Stimulated activated CD4-positive, alpha-beta T cell treated with anti-CD3 and anti-CD28 coated beads, Interleukin-1b, Interleukin-23, amount 100 ng/mL, for 48 hours (primary cell): ENCODE measurements at regions not wholly inside any gene's neighbourhood (a gene's known extent, or its start where the extent isn't known, plus 50 kb on each side); places are given as distances from the start of the nearest gene placed in this dataset.
"Not testable (repeated sequence)": the region's sequence is repeated elsewhere in the genome, so short reads cannot be mapped to it uniquely, and the experiment has no call there.

ENCODE experiments used
- DNase-seq: peaks from one replicate; pipeline ENCODE4 v3.0.0-alpha.2; 2020

DNA sequence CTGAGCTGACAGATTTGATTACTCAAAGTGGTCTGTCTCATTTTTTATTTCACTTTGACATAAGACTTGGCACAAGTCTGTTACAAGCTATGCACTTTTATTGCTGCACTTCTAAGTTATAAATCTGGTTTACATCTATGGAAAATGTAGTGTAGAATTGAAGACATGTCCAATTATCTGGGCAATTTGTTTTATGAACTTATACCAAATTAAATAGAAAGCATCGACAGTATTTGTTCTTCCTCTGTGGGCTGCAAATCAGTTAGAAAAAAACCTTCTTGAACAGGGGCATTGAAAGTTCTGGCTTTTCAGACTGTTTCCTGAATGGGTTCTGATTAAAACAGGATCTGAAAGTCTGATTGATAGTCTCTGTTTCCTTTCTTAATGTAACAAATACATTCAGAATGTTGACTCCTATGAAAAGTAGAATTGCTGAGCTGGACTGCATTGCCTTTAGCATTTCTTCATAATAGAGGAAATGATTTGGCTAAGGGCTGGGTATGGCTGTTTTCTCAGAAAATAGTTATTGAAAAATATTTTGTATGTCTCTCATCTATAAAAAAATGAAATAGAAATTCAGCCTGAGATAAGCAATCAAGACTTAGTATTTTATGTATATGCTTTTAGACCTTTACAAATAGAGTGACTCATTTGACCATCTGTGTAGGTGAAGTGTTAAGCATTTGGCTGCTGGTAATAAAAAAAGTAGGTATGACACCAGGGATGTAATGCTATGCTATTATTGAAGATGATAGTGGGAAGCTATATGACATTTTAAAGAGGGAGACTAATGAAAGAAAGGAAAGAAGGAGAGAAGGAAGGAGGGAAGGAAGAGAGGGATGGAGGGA is 210.9 kb upstream of the SPRY2 start:
- no peak for DNase-seq

DNA sequence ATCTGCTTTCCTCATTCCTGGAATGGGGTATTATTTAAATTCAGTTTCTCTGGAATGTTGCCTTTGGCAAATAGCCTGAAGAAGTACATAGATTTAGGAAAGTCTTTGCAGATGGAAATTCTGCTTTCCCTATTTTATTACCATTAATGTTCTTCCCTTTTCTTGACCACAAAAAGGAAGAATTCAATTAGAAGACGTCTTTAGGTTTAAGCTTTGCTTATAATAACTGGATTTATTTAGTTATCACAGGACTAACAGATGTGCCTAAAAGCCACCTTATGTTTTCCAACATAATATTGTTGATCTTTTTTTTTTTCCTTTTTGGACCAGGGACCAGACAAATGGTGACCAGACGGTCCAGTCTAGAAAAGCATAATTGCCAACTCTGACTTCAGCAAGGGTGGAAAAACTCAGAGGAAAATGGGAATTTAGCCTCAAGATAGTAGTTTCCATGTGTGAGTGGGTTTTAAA is 210.1 kb upstream of the SPRY2 start:
- no peak for DNase-seq

DNA sequence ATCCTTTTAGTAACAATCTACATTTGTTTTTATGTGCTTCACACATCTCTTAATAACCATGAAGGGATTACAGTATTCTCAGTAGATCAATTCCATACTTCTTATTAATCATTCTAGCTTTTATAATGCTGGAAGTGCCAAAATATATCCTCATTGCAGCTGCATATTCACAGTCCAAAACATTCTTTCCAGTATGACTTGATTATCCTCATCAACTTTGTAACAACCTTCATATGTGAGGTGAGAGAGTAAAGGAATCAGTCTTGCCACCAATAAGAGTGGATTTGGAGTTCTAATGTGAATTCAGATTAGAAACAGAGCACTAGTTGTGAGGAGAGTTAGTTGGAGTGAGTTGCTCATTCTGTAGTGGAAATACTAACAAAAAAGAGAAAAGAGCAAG is 208.0 kb upstream of the SPRY2 start:
- DNase-seq, result no peak

DNA sequence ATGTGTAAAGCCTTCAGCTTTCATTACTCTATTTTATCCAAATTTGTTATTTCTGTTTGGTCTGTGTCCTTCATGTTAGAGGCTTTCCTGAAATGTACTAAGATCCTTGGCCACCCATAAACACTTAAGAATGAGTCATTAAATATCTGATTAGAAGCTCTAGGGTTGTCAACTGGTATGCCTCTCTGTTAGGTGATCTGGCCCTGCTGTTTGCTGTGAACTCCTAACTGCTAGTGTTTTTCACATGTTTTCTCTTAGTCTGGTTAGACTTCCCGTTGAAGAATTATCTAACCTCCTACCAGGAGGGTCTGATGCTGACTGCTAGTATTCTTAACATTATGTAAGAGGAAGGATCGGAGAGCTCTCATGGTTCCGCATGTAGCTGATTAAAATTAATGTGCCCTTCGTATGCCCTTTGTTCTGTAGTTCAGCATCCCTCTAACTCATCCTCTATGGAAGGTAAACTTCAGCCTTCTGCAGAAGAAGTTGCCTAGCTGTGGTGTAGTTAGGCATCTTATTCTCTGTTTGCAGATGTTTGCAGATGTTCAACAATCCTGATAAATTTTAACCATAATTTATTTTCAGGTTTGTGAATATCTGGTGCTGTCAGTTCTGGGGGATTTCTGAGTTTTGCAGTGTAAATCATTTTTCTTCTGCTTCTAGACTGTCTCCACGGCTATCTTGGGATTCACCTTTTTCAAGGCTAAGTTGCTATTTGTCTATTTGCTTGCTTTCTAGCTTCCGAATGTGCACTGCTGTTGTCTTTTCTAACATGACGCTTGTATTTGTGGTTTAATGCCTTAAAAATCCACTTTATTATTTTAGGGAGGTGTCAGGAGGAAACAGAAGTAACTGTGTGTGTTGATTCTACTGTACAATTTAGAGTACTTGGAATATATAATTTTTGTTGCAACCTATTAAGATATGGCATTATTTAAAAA is 207.2 kb upstream of the SPRY2 start:
- DNase-seq, result no peak

DNA sequence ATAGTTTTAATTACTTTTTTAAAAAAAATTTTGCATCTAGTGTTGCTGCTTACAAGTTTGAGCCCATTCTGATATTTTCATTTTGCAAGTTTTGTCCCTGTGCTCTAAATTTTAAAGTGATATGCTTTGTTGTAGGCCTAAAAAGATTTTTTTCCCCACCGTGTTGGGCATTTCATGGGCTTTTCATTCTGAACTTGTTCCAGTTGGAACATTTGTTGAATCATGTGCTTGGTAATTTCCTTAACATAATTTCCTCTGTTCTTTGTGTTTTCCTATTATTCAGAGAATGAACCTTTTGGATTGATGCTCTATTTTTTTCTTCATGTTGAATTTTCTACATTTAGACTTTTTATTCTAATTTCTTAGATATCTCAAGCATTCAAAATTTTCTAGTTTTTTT is 206.4 kb upstream of the SPRY2 start:
- DNase-seq, result no peak

DNA sequence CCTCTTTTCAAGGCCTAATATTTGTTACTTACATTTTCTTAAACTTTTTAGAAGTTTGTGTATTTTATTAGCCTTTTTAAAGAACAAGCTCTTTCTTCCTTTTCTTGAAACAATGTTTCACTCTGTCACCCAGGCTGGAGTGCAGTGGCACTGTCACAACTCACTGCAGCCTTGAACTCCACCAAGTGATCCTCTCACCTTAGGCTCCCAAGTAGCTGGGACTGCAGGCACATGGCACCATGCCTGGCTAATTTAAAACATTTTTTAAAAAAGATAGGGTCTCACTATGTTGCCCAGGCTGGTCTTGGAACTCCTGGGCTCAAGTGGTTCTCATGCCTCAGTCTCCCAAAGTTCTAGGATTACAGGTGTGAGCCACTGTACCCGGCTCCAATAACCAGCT is 192.2 kb upstream of the SPRY2 start:
- no peak for DNase-seq

DNA sequence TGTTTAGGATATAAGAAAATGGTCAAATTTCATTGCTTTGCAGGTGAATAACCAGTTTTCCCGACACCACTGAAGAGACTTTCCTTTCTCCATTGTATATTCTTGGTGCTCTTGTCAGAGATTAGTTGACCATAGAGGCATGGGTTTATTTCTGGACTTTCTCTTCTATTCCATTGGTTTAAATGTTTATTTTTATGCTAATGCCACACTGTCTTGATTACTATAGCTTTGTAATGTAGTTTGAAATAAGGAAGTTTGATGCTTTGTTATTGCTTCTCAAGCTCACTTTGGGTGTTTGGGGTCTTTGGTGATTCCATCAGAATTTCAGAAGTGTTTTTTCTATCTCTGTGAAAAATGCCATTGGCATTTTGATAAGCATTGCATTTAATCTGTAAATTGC is 190.0 kb upstream of the SPRY2 start:
- DNase-seq, result no peak

DNA sequence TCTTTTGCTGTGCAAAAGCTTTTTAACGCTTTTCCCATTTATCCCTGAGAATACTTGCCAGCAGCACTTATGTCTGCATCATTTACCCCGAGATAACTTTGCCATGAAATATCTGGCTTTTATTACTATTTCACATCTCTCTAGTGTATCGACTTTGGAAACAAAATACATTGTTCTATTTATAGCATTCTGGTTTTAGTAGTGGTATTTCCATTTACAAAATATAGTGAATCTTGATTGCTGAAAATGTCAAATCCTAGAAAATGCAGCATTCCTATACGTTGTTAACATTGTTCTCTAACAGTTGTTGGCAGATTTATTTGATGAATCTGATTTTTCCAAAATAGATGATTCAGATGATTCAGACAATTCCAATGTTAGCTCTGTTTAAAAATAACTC is 189.3 kb upstream of the SPRY2 start:
- DNase-seq, result no peak

DNA sequence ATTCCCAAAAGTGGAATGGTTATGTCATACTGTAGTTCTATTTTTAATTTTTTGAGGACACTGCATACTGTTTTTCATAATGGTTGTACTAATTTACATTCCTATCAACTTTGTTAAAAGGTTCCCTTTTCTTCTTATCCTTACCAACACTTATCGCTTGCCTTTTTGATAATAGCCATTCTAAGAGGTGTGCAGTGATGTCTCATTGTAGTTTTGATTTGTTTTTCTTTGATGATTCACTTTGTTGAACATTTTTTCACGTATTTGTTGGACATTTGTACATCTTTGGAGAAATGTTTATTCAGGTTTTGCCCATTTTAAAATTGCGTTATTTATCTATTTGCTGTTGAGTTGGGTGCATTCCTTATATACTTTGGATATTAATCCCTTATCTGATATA is 188.8 kb upstream of the SPRY2 start:
- DNase-seq, result no peak

DNA sequence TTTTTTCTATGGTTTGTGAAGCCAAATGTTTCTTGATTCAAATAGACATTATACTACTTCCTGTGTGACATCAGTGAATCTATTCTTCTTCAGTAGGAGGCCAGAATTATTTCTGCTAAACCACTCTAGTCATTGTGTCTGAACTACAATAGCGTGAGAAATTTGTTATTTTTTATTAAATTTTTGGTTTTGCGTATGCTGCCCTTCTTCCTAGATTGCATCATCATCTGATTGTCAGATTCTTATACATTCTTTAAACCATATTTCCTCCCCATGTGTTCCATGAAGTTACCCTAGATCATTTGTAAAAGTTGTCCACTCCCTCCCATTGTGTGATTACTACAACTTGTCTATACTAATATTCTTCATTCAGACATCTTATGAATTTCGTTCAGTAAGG is 187.8 kb upstream of the SPRY2 start:
- DNase-seq, result no peak

DNA sequence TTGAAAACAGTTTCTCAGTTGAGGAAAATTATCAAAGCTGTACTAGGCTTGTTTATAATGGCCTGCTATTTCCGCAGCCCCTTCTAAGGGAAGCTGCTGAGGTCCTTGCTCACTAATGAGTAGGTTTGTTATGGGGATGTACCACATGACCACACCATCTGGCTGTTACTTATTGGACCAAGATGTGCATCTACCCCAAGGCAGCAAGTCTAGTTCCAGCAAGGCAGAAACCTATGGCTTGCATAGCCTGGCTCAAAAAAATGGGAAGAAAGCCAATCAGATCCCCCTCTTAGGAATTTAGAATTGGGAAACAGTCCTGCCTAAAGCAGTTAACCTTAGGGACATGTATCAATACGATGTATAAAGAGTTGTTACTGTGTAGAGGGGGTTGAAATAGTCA is 186.5 kb upstream of the SPRY2 start:
- DNase-seq, result no peak

DNA sequence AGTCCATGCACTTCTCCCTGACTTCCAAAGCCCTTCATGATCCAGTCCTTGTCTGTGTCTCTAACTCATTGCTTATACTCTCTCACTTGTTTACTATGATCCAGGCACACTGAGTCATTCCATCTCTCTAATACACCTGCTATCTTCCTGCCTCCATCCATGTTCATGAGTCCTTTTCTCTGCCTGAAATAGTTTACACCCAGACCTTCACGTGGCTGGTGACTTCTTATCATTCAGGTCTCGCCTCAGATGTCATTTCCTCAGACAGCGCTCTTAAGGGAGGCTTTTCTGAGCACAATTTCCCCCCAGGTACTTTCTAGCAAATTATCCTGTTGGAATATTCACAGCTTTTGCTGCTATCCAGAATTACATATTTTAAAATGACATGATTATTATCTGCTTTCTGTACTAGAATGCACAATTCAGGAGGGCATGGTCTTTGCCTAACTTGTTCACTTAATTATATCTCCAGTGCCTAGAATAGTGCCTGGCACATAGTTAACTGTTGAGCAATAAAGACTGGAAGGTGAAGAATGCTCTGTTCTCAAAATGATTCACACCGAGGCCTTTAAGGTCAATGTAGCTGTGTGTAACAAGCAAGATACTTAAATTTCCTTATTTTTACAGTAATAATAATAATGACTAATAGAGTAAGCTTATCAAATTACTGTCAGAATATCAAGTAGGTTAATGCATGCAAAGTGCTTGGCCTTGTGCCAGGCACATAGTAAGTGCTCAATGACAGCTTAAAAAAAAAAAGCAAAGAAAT is 183.7 kb upstream of the SPRY2 start:
- no peak for DNase-seq

DNA sequence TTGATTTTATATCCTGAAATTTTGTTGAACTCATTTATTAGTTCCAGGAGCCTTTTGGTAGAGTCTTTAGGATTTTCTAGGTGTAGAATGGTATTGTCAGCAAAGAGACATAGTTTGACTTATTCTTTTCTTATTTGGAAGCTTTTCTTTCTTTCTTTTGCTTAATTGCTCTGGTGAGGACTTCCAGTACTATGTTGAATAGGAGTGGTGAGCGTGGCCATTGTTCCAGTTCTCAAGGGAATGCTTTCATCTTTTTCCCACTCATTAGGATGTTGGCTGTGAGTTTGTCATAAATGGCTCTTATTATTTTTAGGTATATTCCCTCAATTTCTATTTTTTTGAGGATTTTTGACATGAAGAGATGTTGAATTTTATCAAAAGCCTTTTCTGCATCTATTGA is 182.2 kb upstream of the SPRY2 start:
- DNase-seq, result no peak

DNA sequence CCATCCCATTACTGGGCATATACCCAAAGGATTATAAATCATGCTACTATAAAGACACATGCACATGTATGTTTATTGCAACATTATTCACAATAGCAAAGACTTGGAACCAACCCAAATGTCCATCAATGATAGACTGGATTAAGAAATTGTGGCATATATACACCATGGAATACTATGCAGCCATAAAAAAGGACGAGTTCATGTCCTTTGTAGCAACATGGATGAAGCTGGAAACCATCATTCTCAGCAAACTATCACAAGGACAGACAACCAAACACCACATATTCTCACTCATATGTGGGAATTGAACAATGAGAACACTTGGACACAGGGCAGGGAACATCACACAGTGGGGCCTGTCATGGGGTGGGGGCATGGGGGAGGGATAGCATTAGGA is 181.5 kb upstream of the SPRY2 start:
- not testable (repeated sequence) for DNase-seq

DNA sequence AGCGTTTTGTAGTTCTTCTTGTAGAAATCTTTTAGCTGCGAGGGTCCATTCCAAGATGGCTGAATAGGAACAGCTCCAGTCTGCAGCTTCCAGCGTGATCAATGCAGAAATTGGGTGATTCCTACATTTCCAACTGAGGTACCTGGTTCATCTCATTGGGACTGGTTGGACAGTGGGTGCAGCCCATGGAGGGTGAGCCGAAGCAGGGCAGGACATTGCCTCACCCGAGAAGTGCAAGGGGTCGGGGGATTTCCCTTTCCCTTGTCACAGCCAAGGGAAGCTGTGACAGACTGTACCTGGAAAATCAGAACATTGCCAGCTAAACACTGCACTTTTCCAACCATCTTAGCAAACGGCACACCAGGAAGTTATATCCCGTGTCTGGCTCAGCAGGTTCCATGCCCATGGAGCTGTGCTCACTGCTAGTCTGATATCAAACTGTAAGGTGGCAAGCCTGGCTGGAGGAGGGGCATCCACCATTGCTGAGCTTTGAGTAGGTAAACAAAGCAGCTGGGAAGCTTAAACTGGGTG is 176.0 kb upstream of the SPRY2 start:
- no peak for DNase-seq

DNA sequence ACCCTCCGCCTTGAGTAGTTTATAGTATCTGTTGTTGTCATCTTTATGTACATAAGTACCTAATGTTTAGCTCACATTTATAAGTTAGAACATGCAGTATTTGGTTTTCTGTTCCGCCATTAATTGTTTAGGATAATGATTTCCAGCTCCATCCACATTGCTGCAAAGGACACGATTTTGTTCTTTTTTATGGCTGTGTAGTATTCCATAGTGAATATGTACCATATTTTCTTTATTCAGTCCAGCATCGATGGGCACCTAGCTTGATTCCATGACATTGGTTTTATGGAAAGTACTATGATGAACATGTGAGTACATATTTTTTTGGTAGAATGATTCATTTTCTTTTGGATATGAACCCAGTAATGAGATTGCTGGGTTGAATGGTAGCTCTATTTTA is 174.4 kb upstream of the SPRY2 start:
- DNase-seq, result no peak

DNA sequence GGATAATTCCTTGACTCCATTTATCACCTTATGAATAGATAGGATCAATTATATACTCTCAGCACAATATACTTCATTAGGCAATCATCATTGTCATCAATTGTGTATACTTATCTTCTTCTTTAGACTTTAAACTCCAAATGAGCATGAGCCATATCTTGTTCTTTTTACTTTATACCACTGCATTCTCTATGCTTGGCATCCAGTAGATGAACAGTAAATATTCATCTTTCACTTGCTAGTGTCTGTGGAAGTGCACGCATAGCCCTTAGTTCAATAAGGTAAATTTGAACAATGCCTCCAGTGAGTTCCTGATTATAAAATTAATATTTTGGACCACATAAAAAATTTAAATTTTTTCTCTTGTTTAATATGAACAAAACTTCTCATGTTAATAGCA is 172.3 kb upstream of the SPRY2 start:
- no peak for DNase-seq

DNA sequence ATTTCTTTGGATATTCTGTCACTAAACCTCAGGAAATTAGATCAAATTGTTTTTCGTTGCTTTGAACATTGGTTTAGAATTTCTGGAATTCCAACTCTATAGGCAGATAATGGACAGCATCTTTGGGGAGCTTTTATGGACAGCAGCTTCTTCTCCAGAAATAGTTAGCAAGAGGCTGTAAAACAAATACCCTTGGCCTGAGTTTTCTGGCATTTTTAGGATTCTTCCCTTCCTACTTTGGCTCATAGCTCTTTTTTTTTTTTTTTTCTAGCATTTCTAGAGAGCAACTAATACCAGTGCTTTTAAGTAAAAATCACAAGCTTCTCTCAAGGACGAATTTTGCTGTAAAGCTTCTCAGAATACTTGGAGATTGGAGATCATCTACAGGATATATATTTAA is 169.8 kb upstream of the SPRY2 start:
- DNase-seq, result no peak

DNA sequence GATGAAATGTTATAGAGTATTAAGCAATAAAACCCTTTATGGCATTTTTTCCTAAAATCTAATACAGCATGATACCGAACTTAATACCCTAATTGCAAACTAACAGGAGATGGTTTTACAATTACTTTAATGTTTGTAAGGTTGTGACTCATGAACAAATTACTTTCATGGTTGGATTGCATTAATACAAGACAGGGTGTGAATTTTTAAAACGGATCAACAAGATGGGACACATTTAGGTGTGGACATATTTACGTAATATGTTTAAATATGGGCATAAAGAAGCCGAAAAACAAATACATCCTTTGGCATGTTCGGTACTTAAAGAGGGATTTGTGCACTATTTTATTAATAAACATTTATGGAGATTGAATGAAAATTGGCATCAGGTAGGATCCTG is 168.3 kb upstream of the SPRY2 start:
- DNase-seq, result no peak

DNA sequence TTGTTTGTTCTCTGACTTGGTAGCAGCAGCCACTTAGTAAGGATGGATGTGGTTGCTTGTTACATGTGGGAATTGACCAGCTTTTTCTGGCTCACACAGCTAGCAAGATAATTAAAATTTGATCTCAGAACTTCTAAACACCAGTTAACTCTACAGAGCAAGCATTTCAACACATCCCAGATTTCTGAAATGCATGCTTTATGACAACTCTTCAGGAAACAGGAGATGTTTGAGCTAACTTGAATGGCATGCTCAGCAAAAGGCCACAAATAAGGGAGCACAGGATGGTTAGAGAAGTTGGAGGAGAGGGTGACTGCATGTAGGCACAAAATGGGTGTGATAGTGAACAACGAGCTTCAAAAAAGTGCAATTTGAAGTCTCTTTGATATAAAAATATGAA is 167.1 kb upstream of the SPRY2 start:
- no peak for DNase-seq

DNA sequence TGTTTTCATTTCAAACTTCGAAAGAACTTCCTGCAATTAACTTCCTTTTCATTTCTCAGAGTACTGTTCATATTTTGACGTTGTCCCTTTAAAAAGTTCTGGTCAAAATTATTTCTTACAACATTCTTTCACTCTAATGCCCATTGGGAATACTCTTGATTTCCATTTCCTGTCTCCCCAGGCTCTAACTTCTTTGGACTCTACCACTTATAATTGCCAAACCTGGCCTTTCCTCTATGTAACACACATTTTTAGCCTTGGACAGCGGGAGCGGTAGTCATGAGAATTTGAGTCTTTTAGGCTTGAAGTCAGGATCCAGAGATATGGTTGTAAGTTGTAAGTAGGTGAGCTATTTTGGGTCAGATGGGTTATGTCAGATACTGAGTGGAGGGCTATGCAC is 163.5 kb upstream of the SPRY2 start:
- DNase-seq, result no peak

DNA sequence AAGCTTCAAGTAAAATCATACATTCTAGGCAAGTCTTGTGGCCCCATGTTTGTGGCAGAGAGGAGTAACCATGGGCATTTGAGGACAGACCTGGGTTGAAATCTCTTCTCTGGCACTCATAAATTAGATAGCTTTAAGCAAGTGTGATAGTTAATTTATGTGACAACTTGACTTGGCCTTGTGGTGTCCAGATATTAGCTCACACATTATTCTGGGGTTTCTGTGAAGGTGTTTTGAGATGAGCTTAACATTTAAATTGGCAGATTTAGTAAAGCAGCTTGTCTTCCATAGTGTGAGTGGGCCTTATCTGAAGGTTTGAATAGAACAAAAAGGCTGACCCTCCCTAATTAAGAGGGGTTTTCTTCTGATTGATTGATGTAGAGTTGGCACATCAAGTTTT is 161.4 kb upstream of the SPRY2 start:
- no peak for DNase-seq

DNA sequence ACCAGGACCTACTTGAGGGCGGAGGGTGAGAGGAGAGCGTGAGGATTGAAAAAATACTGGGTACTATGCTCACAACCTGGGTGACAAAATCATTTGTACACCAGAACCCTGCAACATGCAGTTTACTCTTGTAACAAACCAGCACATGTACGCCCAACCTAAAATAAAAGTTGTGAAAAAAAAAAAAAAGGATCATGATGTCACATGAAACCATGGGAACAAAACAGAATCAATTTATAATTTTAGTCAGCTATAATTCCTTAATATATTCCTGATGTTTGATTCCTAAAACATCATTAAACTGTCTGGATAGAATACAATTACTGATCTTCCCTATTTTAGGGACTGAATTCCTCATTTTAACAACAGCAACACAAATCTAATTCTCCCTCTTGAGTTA is 160.6 kb upstream of the SPRY2 start:
- DNase-seq, result no peak
